IPS-NIHi7 (cell line): ENCODE measurements at regions not wholly inside any gene's neighbourhood (a gene's known extent, or its start where the extent isn't known, plus 50 kb on each side); places are given as distances from the start of the nearest gene placed in this dataset.

Experiments used
- DNase-seq: peaks from one replicate; pipeline ENCODE4 v3.0.0; 2012; ENCODE audit warnings: mixed read lengths; ENCODE audit errors: extremely low spot score

DNA sequence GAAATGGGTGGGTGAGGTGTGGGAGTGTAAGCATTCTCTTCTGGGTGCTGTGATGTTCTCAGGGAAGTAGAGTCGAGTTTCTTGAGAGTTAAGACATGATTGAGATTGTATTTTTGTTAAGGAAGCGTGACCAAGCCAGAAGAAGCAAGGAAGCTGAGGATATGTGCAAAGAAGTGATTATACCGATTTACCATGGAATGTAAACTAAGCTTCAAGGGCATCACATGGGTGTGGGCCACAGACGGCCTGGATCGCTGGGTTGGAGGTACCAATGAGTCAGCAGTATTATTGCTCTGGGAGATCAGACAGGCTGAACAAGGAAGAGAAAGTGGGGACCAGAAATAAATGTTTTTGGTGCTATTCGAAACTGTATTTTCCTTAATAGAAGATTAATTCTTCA, 184.1 kb upstream of the GMDS start:
- DNase-seq: no peak

DNA sequence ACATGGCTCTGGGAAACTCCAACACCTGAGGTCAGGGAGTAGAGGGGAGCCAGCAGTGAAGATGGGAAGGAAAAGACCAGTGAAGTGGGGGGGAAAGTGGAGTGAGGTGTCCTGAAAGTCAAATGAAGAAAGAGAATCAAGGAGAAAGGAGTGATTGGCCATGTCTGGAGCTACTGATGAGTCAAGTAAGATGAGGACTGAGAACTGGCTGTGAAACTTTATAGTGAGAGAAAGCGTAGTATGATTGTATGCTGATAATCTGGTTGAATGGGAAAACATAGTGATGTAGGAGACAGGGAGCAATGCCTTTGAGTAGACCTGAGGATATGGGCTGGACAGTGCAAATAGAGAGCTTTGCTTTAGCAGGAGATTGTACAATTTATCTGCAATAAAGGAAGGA, 183.6 kb upstream of the GMDS start:
- no peak for DNase-seq

DNA sequence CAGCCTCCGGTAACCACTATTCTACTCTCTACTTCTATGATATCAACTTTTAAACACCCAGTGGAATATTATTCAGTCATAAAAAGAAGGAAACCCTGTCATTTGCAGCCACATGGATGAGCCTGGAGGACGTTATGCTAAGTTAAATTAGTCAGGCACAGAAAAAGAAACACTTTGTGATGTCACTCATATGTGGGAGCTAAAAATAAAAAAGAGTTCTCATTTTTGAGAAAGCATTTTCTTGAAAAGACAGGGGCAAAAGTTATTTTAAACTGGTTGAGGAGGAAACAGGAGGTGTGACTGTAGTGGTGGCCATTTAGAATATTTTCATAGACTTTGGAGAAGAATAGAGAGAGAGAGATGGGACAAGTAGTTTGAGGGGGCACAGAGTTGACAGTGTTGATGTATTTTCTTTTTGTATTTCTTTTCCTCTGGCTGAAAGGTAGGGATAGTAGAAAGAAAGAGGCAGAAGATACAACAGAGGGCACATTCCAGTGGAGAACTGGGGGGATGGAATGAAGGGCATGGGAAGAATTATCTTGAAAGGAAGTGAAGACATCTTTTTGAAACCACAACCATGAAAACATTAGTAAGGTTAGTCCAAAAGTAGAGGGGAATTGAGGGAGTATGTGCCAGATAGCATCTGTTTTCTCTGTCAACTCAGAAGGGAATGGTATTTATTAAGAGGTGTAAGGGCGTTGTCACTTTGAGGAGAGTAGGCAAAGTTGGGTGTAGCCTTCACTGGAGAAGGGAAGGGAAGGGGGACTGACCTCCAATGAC, 181.3 kb upstream of the GMDS start:
- DNase-seq: no peak

DNA sequence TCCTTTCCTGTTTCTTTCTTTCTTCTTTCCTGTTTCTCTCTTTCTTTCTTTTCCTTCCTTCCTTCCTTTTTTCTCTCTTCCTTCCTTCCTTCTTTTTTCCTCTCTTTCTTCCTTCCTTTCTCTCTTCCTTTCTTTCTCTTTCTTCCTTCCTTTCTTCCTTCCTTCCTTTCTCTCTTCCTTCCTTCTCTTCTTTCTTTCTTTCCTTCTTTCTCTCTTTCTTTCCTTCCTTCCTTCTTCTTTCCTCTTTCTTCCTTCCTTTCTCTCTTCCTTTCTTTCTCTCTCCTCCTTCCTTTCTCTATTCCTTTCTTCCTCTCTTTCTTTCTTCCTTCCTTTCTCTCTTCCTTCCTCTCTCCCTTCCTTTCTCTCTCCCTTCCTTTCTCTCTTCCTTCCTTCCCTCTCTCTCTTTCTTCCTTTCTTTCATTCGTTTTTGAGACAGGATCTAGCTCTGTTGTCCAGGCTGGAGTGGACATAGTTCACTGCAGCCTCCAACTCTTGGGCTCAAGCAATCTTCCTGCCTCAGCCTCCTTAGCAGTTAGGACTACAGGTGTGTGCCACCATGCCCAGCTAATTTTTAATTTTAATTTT, 170.8 kb upstream of the GMDS start:
- no peak for DNase-seq

DNA sequence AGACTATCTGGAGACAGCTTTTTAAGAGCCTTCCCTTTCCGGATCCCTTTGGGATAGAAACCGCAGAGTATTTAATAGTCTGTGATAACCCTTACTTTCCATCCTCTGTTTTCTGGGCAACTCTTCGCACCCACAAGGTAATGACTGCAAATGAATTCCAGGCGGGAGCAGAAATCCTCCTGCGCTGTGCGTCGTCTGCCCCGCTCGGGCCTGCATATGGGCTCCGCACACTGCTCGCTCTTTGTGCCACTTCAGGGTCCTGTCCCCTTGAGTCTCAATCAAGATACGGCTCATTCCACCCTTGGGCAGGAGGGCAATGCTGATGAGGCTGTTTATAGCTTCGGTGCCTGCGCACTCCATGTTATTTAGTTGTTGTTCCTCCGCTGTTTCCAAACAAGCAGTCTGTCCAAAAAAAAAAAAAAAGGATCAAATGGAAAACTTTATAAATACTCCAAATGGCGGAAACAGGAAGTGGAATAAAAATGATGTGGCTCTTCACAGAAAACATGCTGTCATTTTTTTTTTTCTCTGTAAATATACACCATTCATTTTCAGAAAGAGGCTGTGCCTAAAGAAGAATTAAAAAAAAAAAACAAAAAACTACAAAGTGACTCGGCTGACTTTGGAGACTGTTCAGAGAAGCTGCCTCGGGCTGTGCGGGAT, 169.6 kb upstream of the GMDS start:
- DNase-seq: no peak

DNA sequence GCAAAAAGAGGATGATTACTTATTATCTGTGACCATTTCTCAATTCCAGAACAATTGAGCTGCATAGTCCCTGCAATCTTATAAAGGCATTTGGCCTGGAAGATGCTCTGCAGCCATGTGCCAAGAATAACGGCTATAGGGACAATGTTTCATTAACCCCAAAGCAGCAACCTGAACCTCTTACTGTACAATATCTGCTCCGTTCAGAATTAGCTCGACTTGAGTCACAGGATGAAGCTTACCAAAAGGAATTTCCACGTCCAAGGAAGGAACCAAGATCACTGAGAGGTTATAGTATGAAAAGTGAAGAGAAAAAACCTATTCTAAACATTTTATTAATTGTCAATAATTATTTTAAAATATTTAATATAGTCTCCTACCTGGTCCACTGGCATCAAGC, 167.3 kb upstream of the GMDS start:
- DNase-seq: no peak

DNA sequence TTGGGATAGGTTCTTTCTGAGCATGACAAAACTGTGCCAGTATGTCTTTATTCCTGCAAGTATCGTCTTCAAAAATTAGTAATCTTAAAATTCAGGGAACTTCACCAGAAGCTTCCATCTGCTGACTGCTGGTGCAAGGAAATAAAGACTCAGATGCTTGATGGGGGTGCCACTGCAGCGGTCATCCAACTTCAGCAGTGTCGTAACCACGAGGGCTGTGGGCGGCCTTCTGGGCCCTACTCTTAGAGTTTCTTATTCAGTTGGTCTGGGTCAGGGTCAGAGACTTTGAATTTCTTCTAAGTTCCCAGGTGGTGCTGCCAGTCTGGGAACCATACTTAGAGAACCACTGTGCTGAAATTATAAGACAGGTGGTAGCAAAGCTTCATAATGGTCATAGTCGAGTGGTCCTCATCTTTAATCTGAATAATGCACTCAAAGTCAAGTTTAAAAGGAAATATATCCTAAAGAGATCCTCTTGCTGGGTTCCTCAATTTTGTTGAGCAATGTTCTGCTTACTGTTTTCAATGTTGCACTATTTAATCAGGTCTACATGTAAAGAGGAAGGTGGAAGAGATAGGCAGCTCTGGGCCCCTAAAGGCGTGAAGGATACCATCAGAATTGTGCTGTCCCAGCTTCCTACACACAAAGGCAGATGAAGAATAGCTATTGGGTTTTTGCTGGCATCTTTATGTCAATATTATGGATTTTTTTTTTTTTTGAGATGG, 165.4 kb upstream of the GMDS start:
- no peak for DNase-seq

DNA sequence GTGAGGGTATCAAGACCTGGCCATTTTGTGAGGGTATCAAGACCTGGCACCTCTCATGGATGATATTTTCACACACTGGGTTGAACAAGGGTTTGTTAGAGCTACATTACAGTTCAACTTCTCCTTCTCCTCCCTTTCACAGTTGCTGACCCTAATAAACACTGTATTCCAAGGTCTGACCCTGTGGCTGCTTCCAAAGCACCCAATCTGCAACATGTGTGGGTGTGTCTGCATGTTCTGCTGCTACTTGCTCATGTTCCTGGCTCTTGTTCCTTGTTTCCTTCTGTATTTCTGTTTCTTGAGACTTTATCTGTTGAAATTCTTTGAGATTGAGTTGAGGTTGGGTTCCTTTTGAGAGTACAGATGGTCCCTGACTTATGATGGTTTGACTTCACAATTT, 162.1 kb upstream of the GMDS start:
- no peak for DNase-seq

DNA sequence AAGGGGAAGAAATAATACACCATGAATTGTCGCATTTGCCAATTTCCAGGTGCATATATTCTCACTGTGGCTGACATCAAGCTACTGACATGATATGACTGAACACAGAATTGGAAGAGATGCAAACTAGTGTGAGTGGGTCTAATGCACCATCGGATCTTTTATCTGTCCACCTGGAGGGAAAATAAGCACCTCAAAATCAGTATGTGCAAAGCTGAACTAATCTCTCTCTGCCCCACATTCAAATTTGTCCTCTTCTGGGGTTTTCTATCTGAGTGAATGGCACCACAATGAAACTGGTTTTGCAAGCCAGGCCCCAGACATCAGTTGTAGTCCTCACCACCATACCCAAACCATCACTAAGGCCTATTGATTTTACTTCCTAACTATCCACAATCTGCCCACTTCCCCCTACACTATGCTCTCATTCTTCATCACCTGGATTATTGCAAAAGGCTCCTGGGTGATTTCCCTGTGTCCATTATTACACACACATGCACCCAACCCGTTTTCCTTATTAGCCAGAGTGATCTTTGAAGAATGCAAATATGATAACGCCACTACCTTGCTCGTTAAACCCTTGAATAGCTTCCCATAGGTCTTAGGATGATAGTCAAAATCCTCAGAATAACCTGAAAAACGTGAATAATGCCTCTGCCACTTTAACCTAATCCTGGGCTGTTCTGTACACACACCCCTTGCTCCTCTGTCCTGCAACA, 159.0 kb upstream of the GMDS start:
- no peak for DNase-seq

DNA sequence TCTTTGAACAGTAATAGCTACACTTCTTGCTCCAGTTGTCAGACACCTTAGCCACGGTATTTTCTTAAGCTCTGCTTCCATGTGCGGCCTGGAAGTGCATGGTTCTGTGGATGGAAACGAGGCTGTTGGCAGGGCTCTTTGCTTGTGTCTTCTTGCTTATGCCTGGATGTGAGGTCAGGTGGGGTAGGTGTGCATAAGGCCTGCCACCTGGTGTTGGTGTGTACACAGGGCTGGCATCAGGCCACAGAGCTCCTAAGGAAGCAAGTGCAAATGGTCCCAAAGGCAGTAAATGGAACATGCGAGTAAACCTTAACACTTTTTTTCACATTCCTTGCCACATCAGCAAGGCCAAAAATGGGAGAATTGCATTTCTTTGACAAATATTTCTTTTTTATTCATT, 158.1 kb upstream of the GMDS start:
- DNase-seq: no peak

DNA sequence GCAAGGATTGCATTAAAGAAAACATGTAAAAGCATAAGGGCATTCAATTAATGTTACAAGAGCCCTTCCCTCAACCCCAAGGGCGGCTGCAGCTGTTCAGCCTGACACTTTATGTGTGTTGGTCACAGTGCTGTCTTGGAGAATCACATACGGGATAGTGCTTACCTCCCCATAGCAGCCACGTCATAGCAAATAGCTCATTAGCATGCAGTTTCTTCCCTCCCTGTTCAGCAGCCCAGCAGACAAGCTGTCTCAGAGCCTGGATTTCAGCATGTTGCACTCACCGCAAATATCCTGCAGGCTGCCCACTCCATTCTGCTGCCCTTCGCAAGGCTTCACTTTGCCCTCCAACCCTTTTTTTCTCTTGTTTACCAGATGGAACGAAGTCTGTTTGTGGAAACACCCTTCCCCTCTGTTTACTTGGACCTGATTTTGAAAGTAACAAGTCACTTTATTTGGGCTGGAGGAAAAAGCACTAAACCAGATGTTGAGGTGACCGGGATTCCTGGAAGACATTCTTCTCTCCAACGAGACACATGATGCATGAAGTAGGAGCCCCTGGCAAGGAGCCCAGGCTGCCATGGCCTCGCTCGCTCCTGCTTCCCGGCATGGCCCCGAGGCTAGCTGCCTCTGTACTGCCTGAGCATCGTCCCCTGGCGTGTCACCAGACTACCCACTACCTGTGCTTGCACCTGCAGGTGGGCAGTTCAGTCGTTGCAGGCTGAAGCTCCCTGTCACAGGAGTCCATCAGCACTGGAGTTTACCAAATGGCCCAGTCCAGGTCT, 151.6 kb upstream of the GMDS start:
- DNase-seq: no peak

DNA sequence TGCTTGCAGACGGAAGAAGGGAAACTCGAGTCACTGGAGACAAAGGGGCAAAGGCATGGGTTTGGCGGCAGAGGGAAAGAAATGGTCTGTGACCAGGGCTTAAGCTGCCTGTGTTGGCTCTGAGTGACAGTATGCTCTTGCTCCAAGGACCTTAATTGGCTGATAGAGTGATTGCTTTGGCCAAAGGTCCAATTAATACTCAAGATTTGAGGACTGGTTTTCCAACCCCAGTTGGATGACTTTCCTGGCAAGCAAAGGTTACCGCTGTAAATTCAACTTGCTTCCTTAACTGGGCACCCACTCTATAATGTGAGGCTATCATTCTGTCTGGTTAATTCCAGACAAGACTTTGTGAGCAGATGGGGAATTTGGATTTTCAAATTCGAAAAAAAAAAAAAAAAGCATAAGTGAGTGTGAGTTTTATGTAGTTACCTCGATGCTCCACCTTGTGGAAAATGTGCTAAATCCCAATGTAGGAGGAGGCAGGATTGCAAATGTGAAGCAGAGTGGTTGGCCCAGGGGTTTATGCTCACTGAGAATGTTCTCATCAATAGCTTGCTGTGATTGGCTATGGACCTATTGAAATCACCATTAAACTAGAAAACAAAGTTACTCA, 150.7 kb upstream of the GMDS start:
- DNase-seq: peak; percentile 35

DNA sequence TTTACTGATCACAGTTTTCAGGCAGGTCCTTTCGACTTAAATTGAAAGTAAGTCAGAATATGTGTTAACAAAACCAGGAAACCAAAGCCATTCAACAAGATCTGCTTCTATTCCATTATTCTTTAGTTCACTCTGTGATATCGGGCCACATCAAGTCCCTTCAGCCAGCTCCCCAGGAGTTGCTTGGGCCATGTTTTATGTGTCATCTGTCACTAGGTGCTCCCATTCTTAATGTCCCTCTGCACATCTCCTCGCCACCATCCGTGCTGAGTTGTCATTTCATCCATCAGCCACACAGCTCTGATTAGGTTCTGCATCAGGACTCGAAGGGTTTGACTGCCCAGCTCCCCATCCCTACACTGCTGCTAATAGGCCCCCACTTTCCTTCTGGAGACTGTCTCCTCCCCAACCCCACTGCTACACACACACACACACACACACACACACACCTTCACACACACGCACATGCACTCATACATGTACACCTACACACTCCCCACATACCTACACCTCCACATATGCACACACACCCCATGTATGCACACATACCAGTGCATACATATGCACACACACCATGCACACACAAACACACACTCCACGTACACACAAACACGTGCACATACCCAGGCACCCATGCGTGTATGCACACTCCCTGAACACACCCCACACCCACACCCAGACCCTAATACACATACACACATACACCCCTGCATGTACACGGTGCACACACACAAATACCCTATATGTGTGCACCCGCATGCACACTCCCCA, 143.3 kb upstream of the GMDS start:
- DNase-seq: no peak

DNA sequence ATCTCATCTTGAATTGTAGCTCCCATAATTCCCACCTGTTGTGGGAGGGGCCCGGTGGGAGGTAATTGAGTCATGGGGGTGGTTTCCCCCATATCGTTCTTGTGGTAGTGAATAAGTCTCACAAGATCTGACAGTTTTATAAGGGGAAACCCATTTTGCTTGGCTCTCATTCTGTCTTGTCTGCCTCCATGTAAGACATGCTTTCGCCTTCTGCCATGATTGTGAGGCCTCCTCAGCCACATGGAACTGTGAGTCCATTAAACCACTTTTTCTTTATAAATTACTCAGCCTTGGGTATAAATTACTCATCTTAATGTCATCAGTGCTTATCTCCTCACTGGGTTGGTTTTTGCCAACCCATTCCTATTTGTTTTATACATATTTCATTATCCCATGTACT, 142.0 kb upstream of the GMDS start:
- DNase-seq: no peak

DNA sequence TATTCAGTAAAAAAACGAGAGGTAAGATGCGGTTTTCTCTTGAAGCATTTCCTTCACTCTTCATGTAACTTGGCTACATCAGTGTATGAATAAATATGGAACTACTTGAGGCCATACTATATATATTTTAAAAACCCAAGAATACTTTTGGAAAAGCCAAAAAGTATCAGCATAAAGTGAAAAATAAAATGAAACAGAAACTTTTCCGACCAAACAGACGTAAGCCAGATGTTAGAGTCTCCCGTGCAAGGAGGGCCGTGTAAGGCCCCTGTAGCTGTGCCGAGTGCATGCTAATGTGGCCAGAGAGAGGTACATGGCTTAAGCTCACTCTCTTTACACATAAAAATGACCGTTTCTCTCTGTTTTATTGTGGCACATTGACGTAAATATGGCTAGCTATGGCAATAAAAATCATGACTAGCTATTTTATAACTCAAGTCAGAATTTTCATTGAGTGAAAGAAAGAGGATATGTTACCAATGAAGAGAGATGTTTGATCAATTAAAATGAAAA, 140.1 kb upstream of the GMDS start:
- DNase-seq: no peak

DNA sequence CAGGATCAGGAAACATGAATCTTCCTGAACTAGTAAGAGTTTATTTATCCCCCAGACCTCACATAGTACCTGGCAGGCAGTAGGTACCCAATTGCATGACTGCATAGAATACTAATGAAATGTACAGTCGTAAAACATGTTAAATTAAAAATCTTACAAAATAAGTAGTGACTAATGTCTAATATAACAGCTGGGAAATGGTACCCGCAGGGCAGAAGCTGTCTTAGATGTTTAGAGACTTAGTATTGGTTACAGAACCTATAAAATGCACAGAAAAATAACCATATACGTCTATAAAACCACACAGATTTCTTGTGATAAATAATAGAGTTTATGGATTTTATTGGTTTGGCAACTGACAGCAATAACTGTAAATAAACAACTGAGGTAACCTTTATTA, 139.1 kb upstream of the GMDS start:
- DNase-seq: no peak

DNA sequence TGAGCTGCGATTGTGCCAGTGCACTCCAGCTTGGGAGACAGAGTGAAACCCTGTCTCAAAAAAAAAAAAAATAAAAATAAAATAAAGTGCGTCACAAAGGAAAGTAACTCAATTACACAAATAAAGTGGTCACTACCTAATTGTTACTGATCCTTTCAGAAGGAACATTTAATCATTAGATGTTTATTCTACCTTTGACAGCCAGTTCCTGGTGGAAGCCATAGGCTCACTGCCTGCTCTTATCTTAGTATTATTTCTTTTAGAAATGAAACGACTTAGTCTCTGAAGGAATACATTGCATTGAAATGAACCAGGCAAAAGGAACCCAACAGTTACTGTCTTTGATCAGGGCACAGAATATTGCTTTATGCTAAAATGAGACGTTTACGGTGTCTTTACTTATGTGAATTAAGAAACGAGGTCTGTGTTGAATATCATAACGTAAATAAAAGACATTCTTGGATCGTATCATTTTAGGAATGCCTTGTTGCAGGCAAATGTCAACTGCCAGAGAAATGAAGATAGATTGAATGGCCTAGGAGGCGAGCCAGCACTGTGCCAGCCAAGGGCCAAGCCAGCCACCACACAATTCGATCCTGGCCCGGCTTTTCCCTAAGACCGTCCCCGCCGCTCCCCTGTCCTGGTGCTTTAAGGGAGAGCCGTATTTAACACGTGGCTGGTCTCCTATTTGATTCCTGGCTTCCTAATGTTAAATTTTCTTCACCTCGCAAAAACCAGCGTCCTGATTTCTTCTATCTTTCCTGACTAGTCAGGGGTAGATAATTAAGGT, 136.7 kb upstream of the GMDS start:
- DNase-seq: no peak

DNA sequence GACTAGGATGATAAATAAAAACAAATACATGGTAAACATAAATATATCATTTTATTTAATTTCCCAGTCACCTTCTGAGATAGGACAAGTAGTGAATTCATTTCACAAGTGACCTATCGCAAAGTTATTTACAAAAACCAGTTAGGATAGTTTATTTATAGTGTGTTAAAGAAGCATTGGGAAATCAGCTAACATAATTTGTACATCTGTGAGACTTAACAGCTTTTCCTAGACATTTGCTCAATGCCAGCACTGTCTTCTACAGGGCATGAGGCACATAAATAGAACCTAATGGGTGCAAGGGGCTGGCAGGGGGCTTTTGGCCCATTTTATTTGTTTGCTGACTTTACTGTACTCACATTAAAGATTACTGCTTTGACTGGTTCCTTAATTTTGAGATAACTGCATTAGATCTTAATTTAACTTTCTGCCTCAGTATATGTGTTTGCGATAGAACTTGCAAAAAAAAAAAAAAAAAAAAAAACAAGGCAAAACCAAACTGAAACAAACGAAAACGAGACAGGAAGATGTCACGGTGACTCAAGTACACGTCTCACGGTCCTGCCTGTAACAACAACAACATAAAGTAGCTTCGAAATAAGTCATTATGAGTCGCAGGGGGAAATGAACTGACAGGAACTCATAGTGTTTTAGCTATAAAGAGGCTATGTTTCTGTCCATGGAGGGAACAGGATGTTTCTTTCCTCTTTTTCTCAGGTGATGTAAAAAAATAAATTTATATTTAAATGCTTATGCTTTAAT, 133.7 kb upstream of the GMDS start:
- DNase-seq: no peak
